Renal cortical epithelial cell (primary cell): ENCODE measurements at regions not wholly inside any gene's neighbourhood (a gene's known extent, or its start where the extent isn't known, plus 50 kb on each side); places are given as distances from the start of the nearest gene placed in this dataset.
"Not testable (repeated sequence)": the region's sequence is repeated elsewhere in the genome, so short reads cannot be mapped to it uniquely, and the experiment has no call there.

ENCODE experiments used
- DNase-seq: peaks from one replicate; pipeline ENCODE4 v3.0.0-alpha.2; 2011; ENCODE audit warnings: low read depth

GRCh38 chr13:103935117-103935516 lies 868.9 kb upstream of the SLC10A2 start:
- peak; percentile 20 for DNase-seq

DNA sequence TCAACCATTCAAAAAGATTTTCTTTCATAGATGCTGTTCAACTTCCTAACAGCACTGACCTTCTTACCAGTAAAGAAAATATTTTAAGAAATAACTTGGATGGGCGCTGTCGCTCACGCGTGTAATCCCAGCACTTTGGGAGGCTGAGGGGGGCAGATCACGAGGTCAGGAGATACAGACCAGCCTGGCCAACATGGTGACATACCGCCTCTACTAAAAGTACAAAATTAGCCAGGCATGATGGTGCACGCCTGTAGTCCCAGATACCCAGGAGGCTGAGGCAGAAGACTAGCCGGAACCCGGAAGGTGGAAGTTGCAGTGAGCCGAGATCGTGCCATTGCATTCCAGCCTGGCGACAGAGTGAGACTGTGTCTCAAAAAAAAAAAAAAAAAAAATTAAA lies 865.7 kb upstream of the SLC10A2 start:
- peak; percentile 16 for DNase-seq

DNA sequence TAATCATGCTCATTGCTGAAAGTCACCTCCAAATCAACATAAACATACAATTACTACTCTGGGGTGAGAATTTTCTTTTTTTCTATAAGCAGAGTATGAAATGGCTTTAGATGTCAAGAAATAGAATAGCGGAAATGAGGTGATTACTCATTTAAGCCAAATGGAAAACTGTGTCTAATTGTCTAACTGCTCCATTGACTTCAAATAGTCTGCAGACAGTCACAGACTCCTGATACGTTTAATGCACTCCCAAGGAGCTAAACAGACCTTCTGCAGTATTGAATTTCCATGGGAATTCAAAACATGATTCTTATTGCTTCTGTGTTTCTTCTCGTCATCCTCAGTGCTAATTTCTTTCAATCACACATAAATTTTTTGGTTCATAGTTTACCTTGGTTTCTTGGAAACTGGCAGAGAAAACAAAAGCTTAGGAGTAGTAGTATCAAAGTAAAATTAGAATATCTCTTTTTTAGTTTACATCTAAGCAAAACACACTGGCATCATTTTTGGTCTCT lies 865.2 kb upstream of the SLC10A2 start:
- DNase-seq = peak; percentile 53

DNA sequence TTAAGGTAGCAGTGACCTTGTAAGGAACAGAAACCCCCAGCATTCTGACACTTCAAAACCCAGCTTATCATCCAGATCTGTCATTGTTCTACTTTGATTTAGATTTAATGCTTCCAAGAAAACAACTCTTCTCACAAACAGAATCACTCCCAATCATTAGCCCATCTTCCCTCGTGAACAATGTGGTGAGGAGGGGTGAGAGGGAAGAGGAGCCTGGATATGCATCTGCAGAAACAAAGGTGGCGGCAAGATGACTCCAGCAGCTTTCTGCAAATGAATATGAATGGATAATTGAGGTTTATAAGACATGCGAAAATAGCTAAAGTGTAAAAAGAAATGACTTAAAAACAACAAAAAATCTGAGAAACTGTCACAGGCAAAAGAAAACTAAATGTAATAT lies 859.9 kb upstream of the SLC10A2 start:
- DNase-seq = no peak

DNA sequence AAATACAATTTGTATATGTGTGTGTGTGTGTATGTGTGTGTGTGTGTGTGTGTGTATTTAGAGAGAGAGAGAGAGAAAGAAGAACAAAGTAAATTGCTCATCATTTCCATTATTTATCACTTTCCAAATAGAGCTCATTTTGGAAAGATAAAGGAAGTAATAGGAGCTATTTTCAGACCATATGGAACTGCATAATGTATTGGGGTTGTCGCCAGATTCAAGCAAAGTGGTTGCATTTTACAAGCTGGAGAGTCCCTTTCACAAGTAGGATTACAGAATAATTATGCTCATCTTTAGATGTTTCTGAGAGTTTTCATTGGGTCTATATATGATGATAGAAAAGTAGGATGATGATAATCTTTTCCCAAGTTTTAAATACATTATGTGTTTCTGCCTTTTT lies 842.7 kb upstream of the SLC10A2 start:
- no peak for DNase-seq

DNA sequence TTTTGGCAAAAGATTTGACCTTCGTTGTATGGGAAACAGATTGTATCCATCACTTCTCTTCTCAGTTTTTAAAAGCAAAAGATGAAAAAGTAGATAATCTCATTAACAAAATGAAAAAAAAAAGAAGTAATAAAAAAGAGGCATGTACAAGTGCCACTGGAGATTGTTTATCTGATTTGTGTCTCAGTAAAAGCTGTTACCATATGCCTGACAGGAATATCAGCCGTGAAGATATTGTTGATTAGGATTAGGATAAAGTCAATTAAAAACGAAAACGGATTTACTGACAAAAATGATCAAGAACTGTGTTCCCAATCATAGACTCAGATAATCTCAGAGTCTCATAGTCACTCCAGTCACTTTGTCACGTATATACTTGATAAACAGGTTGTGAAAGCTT lies 842.1 kb upstream of the SLC10A2 start:
- no peak for DNase-seq

- no peak for DNase-seq
Observed at GRCh38 chr13:103903790-103904189, 837.6 kb upstream of the SLC10A2 start.

GRCh38 chr13:103898481-103898880 lies 832.3 kb upstream of the SLC10A2 start:
- no peak for DNase-seq

DNA sequence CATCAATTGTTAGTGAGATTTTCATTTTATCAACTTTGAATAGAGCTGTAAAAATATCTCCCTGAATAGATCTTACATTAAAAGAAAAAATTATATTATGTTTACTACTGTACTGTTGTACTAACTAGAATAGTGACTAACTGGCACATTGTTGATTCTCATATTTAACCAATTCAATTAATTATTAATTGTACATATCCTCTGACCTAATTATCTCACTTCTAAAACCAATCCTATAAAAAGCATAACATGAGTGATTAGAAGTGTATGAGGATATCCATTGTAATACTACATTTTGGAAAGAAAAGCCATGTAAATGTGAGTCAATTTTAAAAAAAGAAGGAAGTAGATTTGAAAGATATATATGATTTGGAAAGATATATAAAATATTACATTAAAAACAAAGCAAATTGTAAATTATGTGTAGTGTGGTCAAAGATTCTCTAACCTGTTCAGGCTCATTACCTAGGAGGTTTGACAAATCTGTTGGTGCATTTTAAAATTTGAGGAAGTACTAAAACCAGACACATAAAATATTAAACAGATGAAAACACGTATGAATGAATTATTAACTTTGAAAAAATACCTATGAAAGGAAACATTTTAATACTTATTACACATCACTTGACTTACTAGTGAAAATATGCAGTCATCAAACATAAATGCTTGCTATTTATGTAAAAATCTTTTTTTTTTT lies 829.8 kb upstream of the SLC10A2 start:
- DNase-seq = peak; percentile 19

GRCh38 chr13:103894626-103895025 lies 828.4 kb upstream of the SLC10A2 start:
- no peak for DNase-seq

DNA sequence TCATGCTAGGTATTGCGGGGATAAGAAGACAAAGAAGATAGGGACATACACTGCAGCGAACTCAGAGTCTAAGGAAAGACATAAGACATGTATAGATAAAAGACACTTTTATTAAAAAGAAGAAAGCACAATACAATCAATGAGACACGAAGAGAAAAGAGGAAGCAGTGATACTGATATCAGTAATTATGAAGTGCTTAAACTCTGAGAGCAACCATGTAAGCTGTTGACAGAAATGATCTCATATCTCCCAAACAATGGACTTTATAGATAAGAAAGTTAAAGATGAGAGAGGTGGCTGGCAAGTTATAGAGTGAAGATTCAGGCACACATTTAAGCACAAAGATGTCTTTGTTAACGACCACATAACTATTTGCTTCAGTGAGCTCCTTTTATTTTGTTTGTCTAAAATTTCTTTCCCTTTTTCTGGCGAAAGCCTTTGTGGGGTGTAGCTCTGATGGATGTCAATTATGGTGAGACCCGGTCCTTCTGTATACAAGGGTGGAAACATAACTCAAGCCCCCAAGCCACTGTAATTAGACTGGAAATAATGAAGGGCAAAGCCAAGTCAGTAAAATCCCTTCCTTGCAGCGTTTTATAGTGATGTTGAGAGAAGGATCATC lies 818.0 kb upstream of the SLC10A2 start:
- no peak for DNase-seq

- DNase-seq = no peak
Observed at GRCh38 chr13:103883698-103884097, 817.5 kb upstream of the SLC10A2 start.

DNA sequence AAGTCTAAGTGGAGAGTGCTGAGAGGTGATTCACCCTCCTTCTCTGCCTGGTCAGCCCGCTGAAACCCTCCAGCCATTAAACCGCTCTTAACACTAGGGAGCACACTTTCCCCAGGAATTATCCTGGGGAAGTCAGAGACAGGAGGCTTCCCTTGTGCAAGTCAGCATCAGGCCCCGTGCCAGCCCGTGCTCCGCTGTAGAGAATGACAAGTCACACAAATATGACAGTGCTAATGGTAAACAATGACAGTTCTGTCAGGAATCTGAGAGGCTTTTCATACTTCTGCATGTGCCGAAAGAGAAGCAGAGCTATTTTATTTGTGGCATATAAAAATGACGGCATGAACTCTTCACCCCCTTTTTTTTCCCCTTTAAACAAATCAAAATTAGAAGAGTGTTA lies 816.9 kb upstream of the SLC10A2 start:
- peak; percentile 92 for DNase-seq

GRCh38 chr13:103880146-103880545 lies 813.9 kb upstream of the SLC10A2 start:
- DNase-seq = not testable (repeated sequence)

- no peak for DNase-seq
Observed at GRCh38 chr13:103878891-103879605, 812.8 kb upstream of the SLC10A2 start.

DNA sequence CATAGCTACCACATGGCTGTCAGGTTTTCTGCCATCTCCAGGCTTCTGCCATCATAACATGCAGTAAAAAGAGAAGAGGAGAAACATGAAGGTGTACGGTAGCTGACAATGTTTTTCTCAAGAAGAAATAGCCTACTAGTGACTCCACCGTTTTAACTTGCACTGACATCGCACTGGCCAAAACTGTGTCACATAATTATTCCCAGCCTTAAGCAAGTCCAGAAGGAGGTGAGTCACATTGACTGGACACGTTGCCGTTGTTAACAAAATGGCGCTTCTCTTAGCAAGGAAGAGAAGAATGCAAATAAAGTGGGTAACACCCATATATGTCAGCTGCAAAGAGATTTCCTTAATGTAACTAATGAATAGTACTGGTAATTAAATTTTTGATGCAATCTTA lies 810.4 kb upstream of the SLC10A2 start:
- no peak for DNase-seq

DNA sequence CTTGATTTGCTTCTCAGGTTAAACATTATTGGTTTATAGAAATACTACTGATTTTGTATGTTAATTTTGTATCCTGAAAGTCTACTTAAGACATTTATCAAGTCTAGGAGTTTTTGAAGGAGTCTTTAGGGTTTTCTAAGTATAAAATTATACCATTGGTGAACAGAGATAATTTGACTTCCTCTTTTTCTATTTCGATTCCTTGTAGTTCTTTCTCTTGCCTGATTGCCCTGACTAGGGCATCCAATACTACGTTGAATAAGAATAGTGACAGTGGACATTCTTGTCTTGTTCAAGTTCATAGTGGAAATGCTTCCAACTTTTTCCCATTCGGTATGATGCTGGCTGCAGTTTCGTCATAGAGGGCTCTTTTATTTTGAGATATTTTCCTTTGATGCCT lies 807.5 kb upstream of the SLC10A2 start:
- DNase-seq = no peak

DNA sequence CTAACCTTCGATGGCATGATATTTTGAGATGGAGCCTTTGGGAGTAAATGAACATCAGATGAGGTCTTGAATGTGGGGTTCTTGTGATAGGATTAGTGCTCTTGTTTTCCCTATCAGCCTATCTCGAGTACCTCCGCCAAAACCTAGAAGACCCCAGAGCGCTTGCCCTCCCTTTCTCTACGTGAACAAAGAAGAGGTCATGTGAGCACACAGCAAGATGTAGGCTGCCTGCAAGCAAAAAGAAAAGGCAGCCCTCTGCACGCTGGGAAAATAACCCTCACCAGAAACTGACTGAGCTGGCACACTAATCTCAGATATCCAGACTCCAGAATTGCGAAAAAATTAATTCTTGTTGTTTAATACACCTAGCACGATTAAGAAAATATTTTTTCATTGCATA lies 799.8 kb upstream of the SLC10A2 start:
- no peak for DNase-seq

DNA sequence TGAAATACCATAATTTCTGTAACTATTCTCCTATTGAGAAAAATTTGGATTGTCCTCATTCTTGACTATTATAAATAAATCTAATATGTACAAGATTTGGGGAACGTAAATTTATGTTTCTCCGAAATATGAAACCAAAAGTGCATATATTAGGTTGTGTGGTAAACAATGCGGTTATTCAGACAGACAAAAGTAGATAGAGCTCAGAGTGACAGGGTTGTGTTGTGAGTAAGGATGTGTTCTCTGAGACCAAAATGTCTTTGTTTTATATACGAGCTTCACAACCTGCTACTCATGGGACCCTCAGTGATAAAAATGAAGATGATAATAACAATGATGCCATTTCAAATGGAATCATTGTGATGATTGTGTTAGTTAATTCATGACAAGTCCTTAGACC lies 796.3 kb upstream of the SLC10A2 start:
- no peak for DNase-seq

GRCh38 chr13:103859952-103860351 lies 793.7 kb upstream of the SLC10A2 start:
- no peak for DNase-seq

DNA sequence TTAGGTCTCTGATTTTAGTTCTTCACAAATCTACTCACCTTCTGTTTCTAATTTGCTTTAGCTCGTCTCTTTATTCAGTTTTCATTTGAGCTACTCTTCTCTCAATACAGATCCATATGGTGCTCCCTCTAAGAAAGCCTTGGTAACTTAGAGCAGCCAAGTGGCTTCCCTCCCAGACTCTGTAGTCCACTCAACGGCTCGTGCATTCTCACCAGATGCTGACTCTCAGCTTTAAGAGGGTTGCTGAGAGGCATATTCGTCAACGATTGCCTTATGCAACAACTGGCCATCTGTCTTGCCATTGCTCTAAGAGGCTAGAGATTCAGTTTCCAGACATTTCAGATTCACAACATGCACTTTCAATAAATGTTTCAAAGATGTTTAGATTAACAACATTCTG lies 785.8 kb upstream of the SLC10A2 start:
- no peak for DNase-seq

DNA sequence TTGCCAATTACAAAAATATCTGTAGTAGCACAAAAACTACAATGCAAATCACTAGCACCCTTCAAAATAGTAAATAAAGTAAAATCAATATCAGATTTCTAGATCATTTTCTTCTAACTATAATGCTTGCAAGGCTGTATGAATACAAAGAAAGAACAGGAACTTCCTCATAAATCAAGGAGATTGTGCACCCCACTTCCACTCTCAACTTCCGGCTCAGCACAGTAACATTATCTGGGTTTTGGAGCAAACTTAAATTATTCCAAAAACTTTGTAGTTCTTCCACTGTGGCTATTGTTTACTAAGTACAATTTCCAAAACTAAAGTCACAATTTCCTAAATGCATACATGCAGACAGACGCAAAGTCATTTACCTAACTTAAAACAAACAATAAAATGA lies 778.3 kb upstream of the SLC10A2 start:
- DNase-seq = no peak

DNA sequence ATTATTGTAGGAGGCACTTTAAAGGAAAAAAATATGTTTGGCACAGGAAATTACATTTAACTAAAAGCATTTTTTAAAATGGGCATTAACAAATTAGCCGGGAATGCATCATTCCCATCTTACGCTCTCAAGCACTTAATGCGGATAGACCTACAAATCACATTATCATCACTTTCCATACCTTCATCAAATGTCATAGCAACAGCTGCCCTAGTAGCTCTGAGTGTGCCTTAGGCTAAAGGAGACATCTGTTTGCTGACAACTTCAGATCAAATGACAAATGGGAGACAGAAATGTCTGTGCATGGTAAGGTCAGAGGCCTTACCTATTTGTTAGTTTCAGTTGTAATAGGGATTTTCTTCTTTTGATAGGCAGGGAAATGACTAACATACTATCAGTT lies 773.2 kb upstream of the SLC10A2 start:
- DNase-seq = no peak
